HT-29 (cell line): ENCODE measurements at regions not wholly inside any gene's neighbourhood (a gene's known extent, or its start where the extent isn't known, plus 50 kb on each side); places are given as distances from the start of the nearest gene placed in this dataset.

Experiments used
- DNase-seq: peaks from one replicate; pipeline ENCODE4 v3.0.0-alpha.2; 2015; ENCODE audit warnings: low spot score

DNA sequence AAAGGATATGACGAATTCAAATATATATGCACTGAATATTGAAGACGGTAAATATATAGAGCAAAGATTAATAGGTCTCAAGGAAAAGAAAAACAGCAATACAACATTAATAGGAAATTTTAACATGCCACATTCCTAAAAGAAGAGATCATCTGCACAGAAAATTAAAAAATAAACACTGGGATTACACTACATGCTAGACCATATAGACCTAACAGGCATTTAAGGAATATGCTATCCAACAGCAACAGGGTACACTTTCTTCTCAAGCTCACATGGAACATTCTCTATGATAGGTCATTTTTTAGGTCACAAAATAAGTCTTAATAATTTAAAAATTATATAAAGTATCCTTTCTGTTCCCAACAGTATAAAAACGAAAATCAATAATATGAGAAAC lies 1038.3 kb downstream of the KCNT2 start:
- DNase-seq, result no peak

DNA sequence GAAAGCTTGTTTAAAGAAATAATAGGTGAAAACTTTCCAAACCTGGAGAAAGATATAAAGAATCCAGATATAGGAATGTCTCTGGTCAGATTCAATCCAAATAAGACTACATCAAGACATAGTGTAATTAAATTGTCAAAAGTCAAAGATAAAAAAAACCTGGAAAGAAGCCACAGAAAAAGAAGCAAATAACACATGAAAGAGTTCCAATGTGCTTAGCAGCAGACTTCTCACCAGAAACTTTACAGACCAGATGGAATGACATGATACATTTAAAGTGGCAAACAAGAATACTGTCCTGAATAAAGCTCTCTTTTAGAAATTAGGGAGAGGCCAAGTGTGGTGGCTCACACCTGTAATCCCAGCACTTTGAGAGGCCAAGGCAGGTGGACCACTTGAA lies 1039.9 kb downstream of the KCNT2 start:
- DNase-seq, result no peak

DNA sequence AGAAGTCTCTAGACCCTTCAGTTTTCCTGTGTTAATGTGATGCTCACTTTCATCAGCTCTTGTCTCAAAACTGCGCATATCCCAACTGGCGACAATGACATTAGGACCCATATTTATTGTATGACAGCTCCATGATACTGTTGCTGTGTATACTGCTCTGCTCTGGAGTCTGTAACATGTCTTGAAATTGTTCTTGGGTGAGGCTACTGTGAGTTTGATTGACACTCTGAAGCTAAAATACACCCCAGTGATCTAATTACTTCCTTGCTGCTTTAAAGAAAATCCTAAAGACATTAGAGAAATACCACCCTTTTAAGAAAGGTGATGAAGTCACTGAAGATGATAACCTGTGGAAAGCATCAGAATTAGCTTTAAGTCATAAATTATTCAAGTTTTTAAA lies 1046.2 kb downstream of the KCNT2 start:
- no peak for DNase-seq

GRCh38 chr1:195550071-195550862 lies 1058.0 kb downstream of the KCNT2 start:
- no peak for DNase-seq

- DNase-seq, result no peak
These were observed 1077.3 kb downstream of the KCNT2 start for GRCh38 chr1:195530961-195531360.

GRCh38 chr1:195529881-195530280 lies 1078.4 kb downstream of the KCNT2 start:
- no peak for DNase-seq

DNA sequence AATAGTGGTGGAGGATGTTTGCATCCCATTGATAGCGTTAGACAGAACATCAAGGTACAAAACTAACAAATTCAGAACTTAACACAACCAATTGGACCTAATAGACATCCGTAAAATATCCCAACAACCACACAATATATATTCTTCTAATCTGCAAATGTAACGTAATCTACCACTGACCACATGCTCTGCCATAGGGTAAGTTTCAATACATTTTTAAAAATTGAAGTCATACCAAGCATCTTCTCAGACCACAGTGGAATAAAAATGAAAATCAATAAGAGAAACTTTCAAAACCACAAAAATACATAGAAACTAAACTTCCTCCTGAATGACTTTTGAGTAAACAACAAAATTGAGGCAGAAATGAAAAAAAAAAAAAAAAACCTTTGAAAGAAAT lies 1087.5 kb downstream of the KCNT2 start:
- no peak for DNase-seq

DNA sequence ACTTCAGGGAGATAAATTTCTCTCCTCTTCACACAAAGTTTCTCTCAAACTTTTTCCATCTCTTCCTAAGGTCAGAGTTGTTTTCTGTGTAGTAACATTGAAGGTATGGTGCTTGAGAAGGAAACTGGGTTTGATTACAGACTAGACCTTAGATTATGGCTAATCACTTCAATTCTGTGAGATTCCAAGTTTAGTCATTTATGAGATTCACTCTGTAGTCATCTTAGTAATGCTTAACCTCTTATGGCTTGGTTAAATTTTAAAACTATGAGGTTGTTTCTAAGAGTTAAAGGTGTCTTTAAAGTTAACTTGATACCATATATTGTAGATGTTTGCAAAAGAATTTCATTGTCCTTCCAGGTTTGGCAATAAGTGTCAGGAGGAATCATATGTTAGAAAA lies 1092.2 kb downstream of the KCNT2 start:
- no peak for DNase-seq

- no peak for DNase-seq
These were observed 1096.7 kb downstream of the KCNT2 start for GRCh38 chr1:195511501-195511900.

DNA sequence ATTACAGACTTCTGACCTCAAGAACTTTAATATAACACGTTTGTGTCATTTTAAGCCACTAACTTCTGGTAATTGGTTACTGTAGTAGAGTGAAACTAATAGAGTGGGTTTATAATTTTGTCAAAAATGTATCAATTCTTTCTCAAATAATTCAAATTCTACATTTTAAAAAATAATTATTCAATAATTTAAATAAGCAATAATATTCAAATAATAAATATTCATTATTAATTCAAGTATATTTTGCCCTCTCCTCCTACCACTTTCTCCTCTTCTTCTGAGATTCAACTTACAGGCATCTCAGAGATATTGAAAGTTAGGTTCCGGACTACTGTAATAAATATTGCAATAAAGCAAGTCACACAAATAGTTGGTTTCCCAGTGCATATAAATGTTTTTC lies 1107.1 kb downstream of the KCNT2 start:
- DNase-seq, result no peak

DNA sequence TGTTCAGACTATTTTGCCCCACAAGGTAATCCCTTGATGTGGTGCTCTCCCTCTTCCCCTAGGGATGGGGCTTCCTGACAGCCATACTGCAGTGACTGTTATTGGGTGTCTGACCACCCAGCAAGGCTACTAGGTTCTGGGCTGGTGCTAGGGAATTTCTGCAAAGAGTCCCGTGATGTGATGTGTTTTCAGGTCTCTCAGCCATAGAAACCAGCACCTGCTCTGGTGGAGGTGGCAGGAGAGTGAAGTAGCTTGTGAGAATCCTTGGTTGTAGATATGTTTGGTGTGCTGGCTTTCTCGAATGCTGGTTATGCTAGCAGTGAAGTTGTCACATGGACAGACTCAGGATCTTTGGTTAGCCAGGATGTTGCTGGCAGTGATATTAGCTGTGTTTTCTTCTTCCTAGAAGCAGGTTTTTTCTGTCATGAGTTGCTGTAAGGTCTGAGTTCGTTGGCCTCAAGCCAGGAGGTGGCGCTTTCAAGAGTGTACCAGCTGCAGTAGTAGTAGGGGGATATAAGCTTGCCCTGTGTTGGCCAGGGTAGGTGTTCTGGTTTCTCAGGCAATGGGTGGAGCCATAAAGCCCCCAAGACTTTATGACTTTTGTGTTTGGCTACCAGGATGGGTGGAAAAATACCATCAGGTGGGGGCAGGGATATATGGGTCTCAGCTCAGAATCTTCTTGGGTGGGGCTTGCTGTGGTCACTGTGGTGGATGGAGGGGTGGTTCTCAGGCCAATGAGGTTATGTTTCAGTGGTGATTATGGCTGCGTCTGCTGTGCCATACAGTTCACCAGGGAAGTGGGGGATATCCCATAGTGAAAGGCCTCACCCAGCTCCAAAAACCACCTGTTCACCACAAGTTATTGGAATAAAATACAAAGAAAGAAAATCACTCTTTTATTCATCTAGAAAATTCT lies 1112.3 kb downstream of the KCNT2 start:
- DNase-seq, result no peak

GRCh38 chr1:195482137-195482536 lies 1126.1 kb downstream of the KCNT2 start:
- DNase-seq, result no peak

- no peak for DNase-seq
These were observed 1126.9 kb downstream of the KCNT2 start for GRCh38 chr1:195481293-195481692.

DNA sequence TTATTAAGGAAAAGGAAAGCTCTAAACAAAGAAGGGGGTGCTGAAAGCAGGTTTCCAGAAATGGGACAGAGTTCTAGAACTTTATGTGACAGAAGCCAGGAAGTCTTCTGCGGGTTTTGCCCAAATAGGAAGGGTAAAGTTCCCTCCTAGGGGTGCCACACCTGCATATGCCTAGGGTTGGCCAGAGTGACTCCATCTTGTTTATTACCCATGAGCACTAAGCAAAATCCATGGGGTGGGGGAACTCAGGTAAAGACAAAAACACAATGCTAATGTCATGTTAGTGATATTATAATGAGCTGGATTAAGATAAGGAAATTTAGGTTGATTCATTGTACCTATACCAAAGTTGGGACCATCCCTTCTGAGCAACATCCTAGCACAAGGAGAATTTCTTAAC lies 1132.7 kb downstream of the KCNT2 start:
- DNase-seq, result no peak

- no peak for DNase-seq
These were observed 1135.9 kb downstream of the KCNT2 start for GRCh38 chr1:195472291-195472690.

DNA sequence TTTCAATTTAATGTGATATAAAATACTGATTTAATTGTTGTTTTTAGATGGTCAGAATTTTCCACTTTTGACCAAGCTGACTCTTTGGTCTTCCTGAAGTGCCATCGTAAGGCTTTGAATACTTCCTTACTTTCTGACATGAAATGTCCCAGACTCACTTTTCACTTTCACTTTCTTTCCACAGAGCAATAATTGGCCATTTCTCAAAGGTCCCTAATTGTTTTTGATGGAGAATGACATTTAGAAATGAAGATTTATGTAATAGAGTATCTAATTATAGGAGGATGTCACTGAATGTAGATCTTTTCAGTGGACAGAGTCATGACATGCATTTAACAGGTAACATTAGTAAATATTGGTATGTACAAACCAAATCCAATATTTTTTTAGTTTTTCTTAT lies 1141.6 kb downstream of the KCNT2 start:
- DNase-seq, result no peak

- DNase-seq, result no peak
These were observed 1145.6 kb downstream of the KCNT2 start for GRCh38 chr1:195462646-195463045.

GRCh38 chr1:195462152-195462551 lies 1146.1 kb downstream of the KCNT2 start:
- no peak for DNase-seq

DNA sequence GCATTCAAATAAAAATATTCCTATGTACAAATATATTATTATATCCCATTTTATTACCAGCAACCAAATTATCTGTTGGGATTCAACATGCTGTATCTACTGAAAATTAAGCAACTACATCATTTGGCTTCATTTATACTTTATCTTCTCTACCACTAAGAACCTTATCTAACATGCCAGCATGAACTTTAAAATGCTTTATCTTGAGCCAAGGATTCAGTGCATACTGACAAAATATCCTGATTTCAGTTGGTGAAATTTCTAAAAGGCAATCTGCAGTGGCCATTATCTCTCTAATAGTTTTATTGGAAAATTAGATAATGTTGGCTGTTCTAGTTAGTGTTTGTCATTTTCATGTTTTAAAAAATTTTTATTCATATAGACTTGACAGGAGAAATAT lies 1149.9 kb downstream of the KCNT2 start:
- no peak for DNase-seq

DNA sequence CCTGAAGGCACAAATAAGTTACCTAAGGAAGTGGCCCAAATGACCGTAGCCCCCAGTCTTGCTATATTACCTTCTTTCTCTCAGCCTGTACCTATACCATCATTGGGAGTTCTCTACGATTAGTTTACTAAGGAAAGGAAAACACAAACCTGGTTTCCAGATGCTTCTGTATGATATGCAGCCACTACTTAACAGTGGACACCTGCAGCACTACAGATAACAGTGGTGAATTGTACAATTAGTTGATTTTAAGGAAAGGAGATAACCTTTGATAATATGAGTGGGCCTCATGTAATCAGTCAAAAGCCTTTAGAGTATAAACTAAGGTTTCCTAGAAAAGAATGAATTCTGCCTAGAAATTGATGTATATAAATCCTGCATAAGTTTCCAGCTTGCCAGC lies 1157.4 kb downstream of the KCNT2 start:
- DNase-seq, result no peak

GRCh38 chr1:195439661-195440060 lies 1168.6 kb downstream of the KCNT2 start:
- no peak for DNase-seq

GRCh38 chr1:195434566-195435203 lies 1173.6 kb downstream of the KCNT2 start:
- DNase-seq, result no peak
